ENCODE measurements at regions not wholly inside any gene's neighbourhood (a gene's known extent, or its start where the extent isn't known, plus 50 kb on each side); places are given as distances from the start of the nearest gene placed in this dataset.

GRCh38 chr2:45301307-45302277, 292.3 kb upstream of the SIX2 start:
- Mint-ChIP-seq H3K4me1 (no peaks in the 10 kb centered on the region), H3K4me3 (no peak overlapping the region), H3K9me3 (no peaks in the 10 kb centered on the region), H3K36me3 (ENCODE audit: low read depth) (no peaks in the 10 kb centered on the region), H3K27ac (no peak overlapping the region), H3K27me3 (peaks cover 18% of the 10 kb centered on the region)
- TF ChIP-seq CTCF (IDR thresholded peaks at IDR 0.05), result no peak
- ChIA-PET CTCF (no interaction called here), POLR2A (no interaction called here)
- ATAC-seq (ENCODE audit: low read depth) (no peak), DNase-seq (no peak)
- intact Hi-C loops (cut with micrococcal nuclease), result no loop called here

- ATAC-seq (ENCODE audit: low read depth) (no peak), DNase-seq (no peak)
- Mint-ChIP-seq H3K27ac (no peak overlapping the region), H3K36me3 (ENCODE audit: low read depth) (no peaks in the 10 kb centered on the region), H3K27me3 (peaks cover 18% of the 10 kb centered on the region), H3K4me1 (no peaks in the 10 kb centered on the region), H3K4me3 (no peak overlapping the region), H3K9me3 (no peaks in the 10 kb centered on the region)
- POLR2A ChIA-PET, result no interaction called here
- no peak for TF ChIP-seq CTCF (IDR thresholded peaks at IDR 0.05)
- CTCF ChIA-PET, result no interaction called here
- intact Hi-C loops (cut with micrococcal nuclease), result no loop called here
Measured at GRCh38 chr2:45300026-45300750, 290.9 kb upstream of the SIX2 start.

GRCh38 chr2:45299361-45299760, 290.1 kb upstream of the SIX2 start:
- no peak for TF ChIP-seq CTCF (IDR thresholded peaks at IDR 0.05)
- Mint-ChIP-seq H3K27ac (no peak overlapping the region), H3K4me3 (no peak overlapping the region), H3K27me3 (peaks cover 14% of the 10 kb centered on the region), H3K4me1 (no peaks in the 10 kb centered on the region), H3K9me3 (no peaks in the 10 kb centered on the region), H3K36me3 (ENCODE audit: low read depth) (no peaks in the 10 kb centered on the region)
- CTCF ChIA-PET, result no interaction called here
- ATAC-seq (ENCODE audit: low read depth) (no peak), DNase-seq (no peak)
- POLR2A ChIA-PET, result no interaction called here
- intact Hi-C loops (cut with micrococcal nuclease), result no loop called here

GRCh38 chr2:45293182-45293581, 283.9 kb upstream of the SIX2 start:
- DNase-seq (no peak), ATAC-seq (ENCODE audit: low read depth) (no peak)
- H3K36me3 Mint-ChIP-seq (ENCODE audit: low read depth), result no peaks in the 10 kb centered on the region
- no peak overlapping the region for H3K27ac Mint-ChIP-seq
- H3K9me3 Mint-ChIP-seq, result no peaks in the 10 kb centered on the region
- TF ChIP-seq CTCF (IDR thresholded peaks at IDR 0.05), result no peak
- peaks cover 2% of the 10 kb centered on the region for H3K27me3 Mint-ChIP-seq
- CTCF ChIA-PET, result no interaction called here
- H3K4me1 Mint-ChIP-seq, result no peaks in the 10 kb centered on the region
- intact Hi-C loops (cut with micrococcal nuclease), result no loop called here
- POLR2A ChIA-PET, result no interaction called here
- no peak overlapping the region for H3K4me3 Mint-ChIP-seq

GRCh38 chr2:45291296-45291701, 282.0 kb upstream of the SIX2 start:
- Mint-ChIP-seq H3K9me3 (no peaks in the 10 kb centered on the region), H3K4me1 (no peaks in the 10 kb centered on the region), H3K36me3 (ENCODE audit: low read depth) (no peaks in the 10 kb centered on the region), H3K4me3 (no peak overlapping the region), H3K27me3 (peaks cover 5% of the 10 kb centered on the region), H3K27ac (no peak overlapping the region)
- DNase-seq, result no peak
- ChIA-PET CTCF (no interaction called here), POLR2A (no interaction called here)
- intact Hi-C loops (cut with micrococcal nuclease), result no loop called here
- no peak for ATAC-seq (ENCODE audit: low read depth)
- TF ChIP-seq CTCF (IDR thresholded peaks at IDR 0.05), result no peak
